C4-2B (cell line): ENCODE measurements at regions not wholly inside any gene's neighbourhood (a gene's known extent, or its start where the extent isn't known, plus 50 kb on each side); places are given as distances from the start of the nearest gene placed in this dataset.

Experiments
- ZFX ChIP-seq: fragments of 450-650 bp; IDR thresholded peaks from 2 replicates; pipeline ENCODE4 v1.6.1; 2017
- TF ChIP-seq, protein P1 (sequence below): fragments of 450-650 bp; conservative IDR thresholded peaks from 2 replicates; pipeline ENCODE4 v1.5.1; 2017; ENCODE audit warnings: mild to moderate bottlenecking

DNA sequence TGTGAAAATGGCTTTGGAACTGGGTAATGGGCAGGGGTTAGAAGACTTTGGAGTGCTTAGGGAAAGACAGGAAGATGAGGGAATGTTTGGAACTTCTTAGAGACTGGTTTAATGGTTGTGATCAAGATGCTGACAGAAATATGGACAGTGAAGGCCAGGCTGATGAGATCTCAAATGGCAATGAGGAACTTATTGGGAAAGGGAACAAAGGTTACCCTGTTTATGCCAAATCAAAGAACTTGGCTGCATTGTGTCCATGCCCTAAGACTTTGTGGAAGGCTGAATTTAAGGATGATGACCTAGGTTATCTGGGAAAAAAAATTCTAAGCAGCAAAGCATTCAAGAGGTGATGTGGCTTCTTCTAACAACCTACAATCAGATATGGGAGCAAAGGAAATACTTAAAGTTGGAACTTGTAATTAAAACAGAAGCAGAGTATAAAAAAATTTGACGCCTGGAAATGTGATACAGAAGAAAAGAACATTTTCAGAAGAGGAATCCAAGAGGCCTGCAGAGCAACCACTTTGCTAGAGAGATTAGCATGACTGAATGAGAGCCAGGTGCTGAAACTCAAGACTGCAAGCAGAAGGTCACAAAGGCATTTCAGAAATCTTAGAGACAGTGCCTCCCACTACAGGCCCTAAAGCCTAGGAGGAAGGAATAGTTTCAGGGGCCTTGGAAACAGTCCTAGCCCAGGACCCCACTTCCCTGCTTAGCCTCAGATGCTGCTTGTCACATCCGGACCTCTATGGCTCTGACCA lies 65.6 kb upstream of the FLRT2 start:
- TF ChIP-seq, protein P1, sequence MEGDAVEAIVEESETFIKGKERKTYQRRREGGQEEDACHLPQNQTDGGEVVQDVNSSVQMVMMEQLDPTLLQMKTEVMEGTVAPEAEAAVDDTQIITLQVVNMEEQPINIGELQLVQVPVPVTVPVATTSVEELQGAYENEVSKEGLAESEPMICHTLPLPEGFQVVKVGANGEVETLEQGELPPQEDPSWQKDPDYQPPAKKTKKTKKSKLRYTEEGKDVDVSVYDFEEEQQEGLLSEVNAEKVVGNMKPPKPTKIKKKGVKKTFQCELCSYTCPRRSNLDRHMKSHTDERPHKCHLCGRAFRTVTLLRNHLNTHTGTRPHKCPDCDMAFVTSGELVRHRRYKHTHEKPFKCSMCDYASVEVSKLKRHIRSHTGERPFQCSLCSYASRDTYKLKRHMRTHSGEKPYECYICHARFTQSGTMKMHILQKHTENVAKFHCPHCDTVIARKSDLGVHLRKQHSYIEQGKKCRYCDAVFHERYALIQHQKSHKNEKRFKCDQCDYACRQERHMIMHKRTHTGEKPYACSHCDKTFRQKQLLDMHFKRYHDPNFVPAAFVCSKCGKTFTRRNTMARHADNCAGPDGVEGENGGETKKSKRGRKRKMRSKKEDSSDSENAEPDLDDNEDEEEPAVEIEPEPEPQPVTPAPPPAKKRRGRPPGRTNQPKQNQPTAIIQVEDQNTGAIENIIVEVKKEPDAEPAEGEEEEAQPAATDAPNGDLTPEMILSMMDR = no peak
- TF ChIP-seq ZFX = no peak
